H9 (cell line): ENCODE measurements at regions not wholly inside any gene's neighbourhood (a gene's known extent, or its start where the extent isn't known, plus 50 kb on each side); places are given as distances from the start of the nearest gene placed in this dataset.

Experiments
- DNase-seq: peaks from one replicate; pipeline ENCODE4 v3.0.0-alpha.2; 2017
- H2AFZ ChIP-seq: one replicate; pipeline ENCODE4 v1.6.1; 2013; ENCODE audit warnings: mild to moderate bottlenecking, low read length, control low read depth, moderate library complexity
- H2AK5ac ChIP-seq: 2 replicates; pipeline ENCODE4 v1.6.1; 2013; ENCODE audit warnings: low read length, control low read depth, mixed read lengths; ENCODE audit not compliant: insufficient read length
- H2BK120ac ChIP-seq: one replicate; pipeline ENCODE4 v1.6.1; 2013; ENCODE audit warnings: low read depth, mild to moderate bottlenecking, low read length, control low read depth, inconsistent platforms; ENCODE audit not compliant: poor library complexity, severe bottlenecking
- H2BK12ac ChIP-seq: 2 replicates; pipeline ENCODE4 v1.6.1; 2013; ENCODE audit warnings: low read length, control low read depth, mixed read lengths, low read depth; ENCODE audit not compliant: insufficient read length
- H2BK15ac ChIP-seq: 2 replicates; pipeline ENCODE4 v1.6.1; 2013; ENCODE audit warnings: low read depth, low read length, control low read depth
- H2BK20ac ChIP-seq: one replicate; pipeline ENCODE4 v1.6.1; 2013; ENCODE audit warnings: low read depth, mild to moderate bottlenecking, low read length, control low read depth, inconsistent platforms; ENCODE audit not compliant: poor library complexity, severe bottlenecking
- H2BK5ac ChIP-seq: 2 replicates; pipeline ENCODE4 v1.6.1; 2013; ENCODE audit warnings: low read length, control low read depth, mixed read lengths; ENCODE audit not compliant: insufficient read length
- H3K14ac ChIP-seq: 2 replicates; pipeline ENCODE4 v1.6.1; 2013; ENCODE audit warnings: low read length, control low read depth; ENCODE audit not compliant: insufficient read depth
- H3K18ac ChIP-seq: 2 replicates; pipeline ENCODE4 v1.6.1; 2013; ENCODE audit warnings: low read depth, mild to moderate bottlenecking, mixed read lengths, low read length, control low read depth; ENCODE audit not compliant: insufficient read length
- H3K23ac ChIP-seq: 2 replicates; pipeline ENCODE4 v1.6.1; 2013; ENCODE audit warnings: low read length, control low read depth, mixed read lengths, low read depth; ENCODE audit not compliant: insufficient read length
- H3K23me2 ChIP-seq: 2 replicates; pipeline ENCODE4 v1.6.1; 2013; ENCODE audit warnings: low read depth, mild to moderate bottlenecking, mixed read lengths, low read length, control low read depth; ENCODE audit not compliant: insufficient read length, poor library complexity, severe bottlenecking
- H3K27ac ChIP-seq: 2 replicates; pipeline ENCODE4 v1.5.1; 2013; ENCODE audit warnings: low read length, control low read depth, mixed read lengths, low read depth; ENCODE audit not compliant: insufficient read length
- H3K27me3 ChIP-seq: 2 replicates; pipeline ENCODE4 v1.6.1; 2013; ENCODE audit warnings: low read length, control low read depth, inconsistent platforms; ENCODE audit not compliant: insufficient read depth
- H3K4ac ChIP-seq: 2 replicates; pipeline ENCODE4 v1.6.1; 2013; ENCODE audit warnings: low read depth, mild to moderate bottlenecking, control low read depth, inconsistent platforms, low read length, moderate library complexity
- H3K4me1 ChIP-seq: 2 replicates; pipeline ENCODE4 v1.6.1; 2013; ENCODE audit warnings: low read length, control low read depth, inconsistent platforms; ENCODE audit not compliant: insufficient read depth
- H3K4me2 ChIP-seq: 2 replicates; pipeline ENCODE4 v1.6.1; 2013; ENCODE audit warnings: low read length, control low read depth, mixed read lengths; ENCODE audit not compliant: insufficient read length, insufficient read depth
- H3K56ac ChIP-seq: 2 replicates; pipeline ENCODE4 v1.6.1; 2013; ENCODE audit warnings: low read depth, mild to moderate bottlenecking, mixed read lengths, low read length, control low read depth; ENCODE audit not compliant: insufficient read length
- H3K79me1 ChIP-seq: 2 replicates; pipeline ENCODE4 v1.6.1; 2013; ENCODE audit warnings: low read depth, mild to moderate bottlenecking, moderate library complexity, low read length, control low read depth, inconsistent platforms; ENCODE audit not compliant: insufficient read depth, poor library complexity, severe bottlenecking
- H3K79me2 ChIP-seq: 2 replicates; pipeline ENCODE4 v1.6.1; 2013; ENCODE audit warnings: low read length, control low read depth, inconsistent platforms; ENCODE audit not compliant: insufficient read depth
- H3K9ac ChIP-seq: 2 replicates; pipeline ENCODE4 v1.6.1; 2013; ENCODE audit warnings: low read length, control low read depth, mixed read lengths; ENCODE audit not compliant: insufficient read length; ENCODE audit errors: extremely low read depth
- H3K9me3 ChIP-seq: one replicate; pipeline ENCODE4 v1.6.1; 2013; ENCODE audit warnings: low read depth, low read length, inconsistent platforms; ENCODE audit not compliant: control insufficient read depth
- H3T11ph ChIP-seq: one replicate; pipeline ENCODE4 v1.6.1; 2013; ENCODE audit warnings: mild to moderate bottlenecking, low read length, control low read depth, inconsistent platforms
- H4K20me1 ChIP-seq: one replicate; pipeline ENCODE4 v1.6.1; 2013; ENCODE audit not compliant: control insufficient read depth, insufficient read length, insufficient read depth
- H4K5ac ChIP-seq: 2 replicates; pipeline ENCODE4 v1.6.1; 2013; ENCODE audit warnings: low read depth, mild to moderate bottlenecking, mixed read lengths, low read length, control low read depth; ENCODE audit not compliant: insufficient read length
- H4K8ac ChIP-seq: replicated peaks from 2 replicates; pipeline ENCODE4 v1.6.1; 2013; ENCODE audit warnings: low read length, control low read depth, mixed read lengths, low read depth; ENCODE audit not compliant: insufficient read length
- H4K91ac ChIP-seq: 2 replicates; pipeline ENCODE4 v1.6.1; 2013; ENCODE audit warnings: low read depth, mild to moderate bottlenecking, moderate library complexity, mixed read lengths, low read length, control low read depth; ENCODE audit not compliant: insufficient read length
- H3K27ac Mint-ChIP-seq, 3 experiments: 2 replicates in 2 of 3; 3 replicates in 1 of 3; pipeline ENCODE4 v1.8.0; 2020 to 2021; ENCODE audit warnings: mixed read lengths in 3 of 3, mild to moderate bottlenecking in 1 of 3, moderate library complexity in 1 of 3
- H3K27me3 Mint-ChIP-seq: 2 replicates; pipeline ENCODE4 v1.8.0; 2021; ENCODE audit warnings: low read depth, mild to moderate bottlenecking, moderate library complexity, mixed read lengths
- H3K36me3 Mint-ChIP-seq, 3 experiments: 2 replicates in 2 of 3; 3 replicates in 1 of 3; pipeline ENCODE4 v1.8.0; 2020 to 2021; ENCODE audit warnings: low read depth in 3 of 3, mixed read lengths in 3 of 3; ENCODE audit not compliant: insufficient read depth in 1 of 3
- H3K4me1 Mint-ChIP-seq, 2 experiments: 2 replicates each; pipeline ENCODE4 v1.8.0; 2020; ENCODE audit warnings: mixed read lengths in 2 of 2
- H3K4me3 Mint-ChIP-seq, 2 experiments: 2 replicates in 1 of 2; 3 replicates in 1 of 2; pipeline ENCODE4 v1.8.0; 2020 to 2021; ENCODE audit warnings: mild to moderate bottlenecking in 2 of 2, mixed read lengths in 2 of 2, moderate library complexity in 1 of 2
- H3K9me3 Mint-ChIP-seq, 2 experiments: 2 replicates in 1 of 2; 3 replicates in 1 of 2; pipeline ENCODE4 v1.8.0; 2020; ENCODE audit warnings: mild to moderate bottlenecking in 2 of 2, mixed read lengths in 2 of 2, moderate library complexity in 1 of 2
- CTCF ChIP-seq: fragments of 200-600 bp; sonication (generic); conservative IDR thresholded peaks from 3 replicates; pipeline ENCODE4 v1.8.0; 2021; ENCODE audit warnings: antibody characterized with exemption, mild to moderate bottlenecking
- WGBS: extraction: QIAGEN DNeasy Blood & Tissue Kit; methylation state at CpG from one replicate; pipeline ENCODE4 v1.1.7; 2013; ENCODE audit warnings: missing lambda C conversion rate, low lambda C conversion rate, mixed read lengths; ENCODE audit not compliant: insufficient read length; ENCODE audit errors: extremely low coverage; 5-methylcytosine and 5-hydroxymethylcytosine counted together

- Mint-ChIP-seq H3K4me3 (no peak overlapping the region), H3K36me3 (no peaks in the 10 kb centered on the region), H3K4me1 (no peaks in the 10 kb centered on the region), H3K9me3 (no peaks in the 10 kb centered on the region; a peak in 1 of 5 replicates), H3K27me3 (no peaks in the 10 kb centered on the region; the same call in 1 of the 2 replicates), H3K27ac (no peak overlapping the region)
- Histone ChIP-seq H2BK12ac (no peak overlapping the region), H2AFZ (no peak overlapping the region), H3K79me1 (no peaks in the 10 kb centered on the region), H2BK20ac (no peak overlapping the region), H2BK15ac (no peak overlapping the region), H4K91ac (no peak overlapping the region), H3K27me3 (no peaks in the 10 kb centered on the region), H3K4ac (no peak overlapping the region), H4K5ac (no peak overlapping the region), H3K4me2 (no peak overlapping the region), H3T11ph (no peak overlapping the region), H3K18ac (no peak overlapping the region), H4K20me1 (no peaks in the 10 kb centered on the region), H2AK5ac (no peak overlapping the region), H4K8ac (no peak overlapping the region), H3K56ac (no peak overlapping the region), H2BK120ac (no peak overlapping the region), H3K23ac (no peak overlapping the region), H3K79me2 (no peaks in the 10 kb centered on the region), H3K23me2 (no peaks in the 10 kb centered on the region), H3K27ac (no peak overlapping the region), H3K9me3 (no peaks in the 10 kb centered on the region), H3K9ac (no peak overlapping the region), H2BK5ac (no peak overlapping the region), H3K4me1 (no peaks in the 10 kb centered on the region), H3K14ac (no peak overlapping the region)
- WGBS: no CpG with 5 or more reads among the region's 4 CpGs
- no peak for DNase-seq
- no peak for TF ChIP-seq CTCF
Measured at GRCh38 chr5:7957329-7957728, 88.4 kb downstream of the MTRR start.
